Fibroblast of lung (primary cell): ENCODE measurements at regions not wholly inside any gene's neighbourhood (a gene's known extent, or its start where the extent isn't known, plus 50 kb on each side); places are given as distances from the start of the nearest gene placed in this dataset.

ENCODE experiments used
- EZH2 ChIP-seq: IDR thresholded peaks from 2 replicates; pipeline ENCODE4 v1.5.1; 2012; ENCODE audit warnings: low read length, control low read depth, mild to moderate bottlenecking; ENCODE audit errors: missing control alignments
- TF ChIP-seq, protein P1 (sequence below), 2 donors: IDR thresholded peaks in 1 of 2; conservative IDR thresholded peaks in 1 of 2; 1 replicate in 1 of 2; 2 replicates in 1 of 2; pipeline ENCODE4 v1.5.1; 2011 to 2012; ENCODE audit warnings: low read length in 2 of 2, control low read depth in 1 of 2, inconsistent platforms in 1 of 2, low read depth in 1 of 2, mild to moderate bottlenecking in 1 of 2

DNA sequence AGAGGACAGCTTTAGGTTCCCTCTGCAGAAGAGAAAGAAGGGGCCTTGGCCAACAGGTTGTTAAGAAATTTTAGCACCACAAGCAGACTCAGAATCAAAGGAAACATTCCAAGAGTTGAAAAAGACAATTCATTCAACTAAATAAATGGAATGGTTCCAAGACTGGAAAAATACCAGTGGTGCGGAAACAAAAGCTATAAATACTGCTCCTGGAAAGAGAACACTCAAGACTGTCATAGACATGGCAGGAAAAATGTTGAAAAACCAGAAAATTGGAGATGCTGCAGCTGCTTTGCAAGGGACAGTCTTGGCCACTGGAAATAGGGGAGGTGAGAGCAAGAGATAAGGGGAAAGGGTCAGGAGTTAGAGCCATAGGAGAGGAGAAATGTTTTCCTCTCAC lies 312.7 kb upstream of the CYRIA start:
- TF ChIP-seq, protein P1, sequence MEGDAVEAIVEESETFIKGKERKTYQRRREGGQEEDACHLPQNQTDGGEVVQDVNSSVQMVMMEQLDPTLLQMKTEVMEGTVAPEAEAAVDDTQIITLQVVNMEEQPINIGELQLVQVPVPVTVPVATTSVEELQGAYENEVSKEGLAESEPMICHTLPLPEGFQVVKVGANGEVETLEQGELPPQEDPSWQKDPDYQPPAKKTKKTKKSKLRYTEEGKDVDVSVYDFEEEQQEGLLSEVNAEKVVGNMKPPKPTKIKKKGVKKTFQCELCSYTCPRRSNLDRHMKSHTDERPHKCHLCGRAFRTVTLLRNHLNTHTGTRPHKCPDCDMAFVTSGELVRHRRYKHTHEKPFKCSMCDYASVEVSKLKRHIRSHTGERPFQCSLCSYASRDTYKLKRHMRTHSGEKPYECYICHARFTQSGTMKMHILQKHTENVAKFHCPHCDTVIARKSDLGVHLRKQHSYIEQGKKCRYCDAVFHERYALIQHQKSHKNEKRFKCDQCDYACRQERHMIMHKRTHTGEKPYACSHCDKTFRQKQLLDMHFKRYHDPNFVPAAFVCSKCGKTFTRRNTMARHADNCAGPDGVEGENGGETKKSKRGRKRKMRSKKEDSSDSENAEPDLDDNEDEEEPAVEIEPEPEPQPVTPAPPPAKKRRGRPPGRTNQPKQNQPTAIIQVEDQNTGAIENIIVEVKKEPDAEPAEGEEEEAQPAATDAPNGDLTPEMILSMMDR (conservative IDR thresholded peaks at IDR 0.05 in 1 of 2, IDR thresholded peaks at IDR 0.05 in 1 of 2; ENCODE audit: low read depth in 1 of 2, low read length in 2 of 2), result no peak
- TF ChIP-seq EZH2, result no peak
